ENCODE measurements at regions not wholly inside any gene's neighbourhood (a gene's known extent, or its start where the extent isn't known, plus 50 kb on each side); places are given as distances from the start of the nearest gene placed in this dataset.

DNA sequence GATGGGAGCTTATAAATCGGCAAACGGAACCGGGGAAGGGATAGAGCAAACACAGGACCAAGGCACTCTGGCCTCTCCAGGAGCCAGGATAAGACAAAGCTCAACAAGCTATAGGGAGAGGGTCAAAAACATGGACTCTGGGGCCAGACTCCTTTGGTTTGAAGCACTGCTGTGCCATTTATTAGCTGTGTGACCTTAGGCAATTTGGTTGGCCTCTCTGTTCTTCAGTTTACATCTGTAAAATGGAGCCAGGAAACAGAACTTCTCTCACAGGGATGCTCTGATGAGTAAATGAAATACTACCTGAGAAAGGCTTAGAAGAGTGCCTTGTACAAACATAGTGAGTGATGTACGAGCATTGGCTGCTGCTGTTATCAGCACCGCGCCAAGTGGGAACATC, 213.3 kb upstream of the PWP1 start:
- no peak for TF ChIP-seq TAF1 (IDR thresholded peaks at IDR 0.05; ENCODE audit: borderline replicate concordance, insufficient read depth, low read length)
- TF ChIP-seq SIN3A (IDR thresholded peaks at IDR 0.05; ENCODE audit: borderline replicate concordance, insufficient read depth, low read length), result no peak
